ENCODE measurements at regions not wholly inside any gene's neighbourhood (a gene's known extent, or its start where the extent isn't known, plus 50 kb on each side); places are given as distances from the start of the nearest gene placed in this dataset.

- no peak for TF ChIP-seq SP1 (IDR thresholded peaks at IDR 0.05)
These were observed 137.5 kb downstream of the ZFP64 start (continued) for GRCh38 chr20:52054123-52054522.

GRCh38 chr20:52049001-52049731 is 142.4 kb downstream of the ZFP64 start:
- no peaks in the 10 kb centered on the region for H3K36me3 ChIP-seq (ENCODE audit: control insufficient read depth in 4 of 4, insufficient read depth in 3 of 4, low read depth in 1 of 4, low read length in 3 of 4)
- H3K4me1 ChIP-seq (ENCODE audit: control insufficient read depth in 4 of 4, insufficient read depth in 4 of 4, low read length in 3 of 4): no peaks in the 10 kb centered on the region
- no peaks in the 10 kb centered on the region for H3K9me3 ChIP-seq (ENCODE audit: control insufficient read depth in 4 of 4, low read length in 3 of 4)
- DNase-seq (ENCODE audit: low spot score): no peak
- TF ChIP-seq RAD21 (IDR thresholded peaks at IDR 0.05) (no peak), EGR1 (IDR thresholded peaks at IDR 0.05; ENCODE audit: low read depth in 2 of 2) (no peak), ATF3 (IDR thresholded peaks at IDR 0.05) (no peak), CTCF (IDR thresholded peaks at IDR 0.05; ENCODE audit: low read depth, low read length, missing input control) (no peak), FOXA1 (IDR thresholded peaks at IDR 0.05) (no peak), REST (IDR thresholded peaks at IDR 0.05) (no peak), HNF4A (conservative IDR thresholded peaks at IDR 0.05) (no peak), GABPA (IDR thresholded peaks at IDR 0.05 in 1 of 2, conservative IDR thresholded peaks at IDR 0.05 in 1 of 2) (no peak), RXRA (IDR thresholded peaks at IDR 0.05) (no peak), NR2F2 (IDR thresholded peaks at IDR 0.05) (no peak)
- TF ChIP-seq, protein P1, sequence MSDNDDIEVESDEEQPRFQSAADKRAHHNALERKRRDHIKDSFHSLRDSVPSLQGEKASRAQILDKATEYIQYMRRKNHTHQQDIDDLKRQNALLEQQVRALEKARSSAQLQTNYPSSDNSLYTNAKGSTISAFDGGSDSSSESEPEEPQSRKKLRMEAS (IDR thresholded peaks at IDR 0.05): no peak
- H3K27ac ChIP-seq (ENCODE audit: low read depth in 1 of 2, low read length in 2 of 2): no peak overlapping the region
- H3K4me3 ChIP-seq (ENCODE audit: low read depth in 1 of 3, low read length in 3 of 3): no peak overlapping the region
- H3K9ac ChIP-seq (ENCODE audit: low read depth in 1 of 2, low read length in 2 of 2): no peak overlapping the region
- no peaks in the 10 kb centered on the region for H3K27me3 ChIP-seq (ENCODE audit: control insufficient read depth in 4 of 4, insufficient read depth in 4 of 4, low read length in 3 of 4)
- 79% methylated on average over 7 of the region's 7 CpGs for WGBS

- no peak for TF ChIP-seq YY1 (IDR thresholded peaks at IDR 0.05)
- no peak for TF ChIP-seq CTCF (IDR thresholded peaks at IDR 0.05; ENCODE audit: low read depth, low read length, missing input control)
- no peak for TF ChIP-seq NR2F2 (IDR thresholded peaks at IDR 0.05)
- TF ChIP-seq GABPA (IDR thresholded peaks at IDR 0.05 in 1 of 2, conservative IDR thresholded peaks at IDR 0.05 in 1 of 2): no peak
- TF ChIP-seq FOXA2 (IDR thresholded peaks at IDR 0.05): no peak
- no peak for TF ChIP-seq ATF3 (IDR thresholded peaks at IDR 0.05)
- TF ChIP-seq RXRA (IDR thresholded peaks at IDR 0.05): no peak
- TF ChIP-seq RAD21 (IDR thresholded peaks at IDR 0.05): no peak
- TF ChIP-seq FOXA1 (IDR thresholded peaks at IDR 0.05): no peak
- no peak for TF ChIP-seq HNF4A (conservative IDR thresholded peaks at IDR 0.05)
- TF ChIP-seq, protein P1 (IDR thresholded peaks at IDR 0.05): no peak
- TF ChIP-seq SP1 (IDR thresholded peaks at IDR 0.05): no peak
- no peak for TF ChIP-seq TAF1 (conservative IDR thresholded peaks at IDR 0.05)
- TF ChIP-seq JUND (IDR thresholded peaks at IDR 0.05): no peak
- H3K9ac ChIP-seq (ENCODE audit: low read depth in 1 of 2, low read length in 2 of 2): no peak overlapping the region
- H3K36me3 ChIP-seq (ENCODE audit: control insufficient read depth in 4 of 4, insufficient read depth in 3 of 4, low read depth in 1 of 4, low read length in 3 of 4): no peaks in the 10 kb centered on the region
- WGBS: 47% methylated on average over 19 of the region's 19 CpGs
- H3K27me3 ChIP-seq (ENCODE audit: control insufficient read depth in 4 of 4, insufficient read depth in 4 of 4, low read length in 3 of 4): no peaks in the 10 kb centered on the region
- H3K4me1 ChIP-seq (ENCODE audit: control insufficient read depth in 4 of 4, insufficient read depth in 4 of 4, low read length in 3 of 4): no peaks in the 10 kb centered on the region
- H3K9me3 ChIP-seq (ENCODE audit: control insufficient read depth in 4 of 4, low read length in 3 of 4): no peaks in the 10 kb centered on the region
- H3K27ac ChIP-seq (ENCODE audit: low read depth in 1 of 2, low read length in 2 of 2): no peak overlapping the region
- H3K4me3 ChIP-seq (ENCODE audit: low read depth in 1 of 3, low read length in 3 of 3): no peak overlapping the region
- no peak for DNase-seq (ENCODE audit: low spot score)
These were observed 143.5 kb downstream of the ZFP64 start for GRCh38 chr20:52047811-52048764.

Measured in liver (tissue), 8 donors.